Activated T-cell treated with anti-CD3 and anti-CD28 coated beads for 1 hour (primary cell): ENCODE measurements at regions not wholly inside any gene's neighbourhood (a gene's known extent, or its start where the extent isn't known, plus 50 kb on each side); places are given as distances from the start of the nearest gene placed in this dataset.
"Not testable (repeated sequence)": the region's sequence is repeated elsewhere in the genome, so short reads cannot be mapped to it uniquely, and the experiment has no call there.

Experiments used
- DNase-seq: peaks from one replicate; pipeline ENCODE4 v3.0.0-alpha.2; 2020; ENCODE audit warnings: low read depth

DNA sequence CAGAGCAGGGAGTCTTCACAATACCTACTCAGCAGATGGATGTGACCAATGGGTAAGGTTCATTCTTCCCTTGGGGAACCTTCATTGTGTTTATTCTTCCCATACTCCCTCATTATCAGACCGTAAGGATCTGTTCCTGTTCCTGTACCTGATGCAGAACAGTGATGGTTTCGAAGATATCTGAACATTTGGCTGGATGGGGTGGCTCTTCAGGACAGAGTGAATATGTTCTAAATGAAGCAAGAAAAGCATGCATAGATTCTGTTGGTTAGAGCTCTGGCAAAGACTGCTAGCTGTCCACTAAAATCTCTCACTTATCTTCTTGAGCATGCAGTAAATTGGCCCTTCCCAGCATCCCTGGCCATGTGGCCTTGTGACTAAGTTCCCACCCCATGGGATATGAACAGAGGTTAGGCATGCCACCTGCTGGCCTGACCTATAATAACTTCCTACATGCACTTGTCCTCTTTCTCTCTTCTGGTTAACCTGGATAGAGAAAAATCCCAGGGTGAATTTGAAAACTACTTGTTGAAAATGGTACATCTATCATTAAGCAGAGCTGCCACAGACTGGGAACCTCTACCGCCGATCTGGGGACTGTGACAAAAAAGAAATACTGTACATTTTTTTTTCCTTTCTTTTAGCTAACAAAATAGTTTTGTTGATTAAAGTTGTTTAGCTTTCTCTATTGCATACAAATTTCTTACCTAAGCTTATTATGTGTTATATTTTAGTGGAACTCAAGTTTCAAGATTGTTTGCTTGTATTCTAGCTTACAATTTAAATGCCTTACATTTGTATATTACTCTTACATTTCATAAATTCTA, 60.0 kb upstream of the BANK1 start:
- peak; percentile 9 for DNase-seq

DNA sequence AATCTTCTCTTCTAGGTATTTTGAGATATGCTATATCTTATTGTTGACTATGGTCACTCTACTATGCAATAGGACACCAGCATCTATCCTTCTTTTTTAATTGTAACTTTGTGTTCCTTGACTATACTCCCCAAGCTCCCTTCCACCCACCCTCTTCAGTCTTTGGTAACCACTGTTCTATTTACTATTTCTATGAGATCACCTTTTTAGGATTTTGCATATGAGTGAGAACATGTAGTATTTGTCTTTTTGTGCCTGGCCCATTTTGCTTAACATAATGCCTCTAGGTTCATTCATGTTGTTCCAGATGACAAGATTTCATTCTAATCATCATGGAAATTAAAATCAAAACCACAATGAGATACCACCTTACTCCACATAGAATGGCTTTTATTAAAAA, 63.3 kb upstream of the BANK1 start:
- no peak for DNase-seq

DNA sequence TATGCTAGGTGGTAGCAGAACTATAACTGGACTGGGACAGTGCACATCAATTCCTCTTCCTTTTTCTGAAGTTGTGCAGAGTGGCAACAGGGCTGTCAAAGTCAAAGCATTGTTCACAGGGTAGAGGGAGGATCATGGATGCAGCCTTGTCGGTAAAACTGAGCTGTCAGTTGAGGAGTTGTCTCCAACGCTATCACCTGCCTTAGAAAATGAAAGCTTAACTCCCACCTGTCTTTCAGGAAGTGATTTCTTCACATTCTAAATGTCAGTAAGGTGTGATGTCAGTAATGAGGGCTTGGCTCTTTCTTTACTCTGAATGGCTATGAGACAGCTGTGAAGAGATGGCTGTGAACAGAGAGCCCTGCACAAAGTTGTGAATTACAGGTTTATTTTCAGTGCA, 66.4 kb upstream of the BANK1 start:
- no peak for DNase-seq

DNA sequence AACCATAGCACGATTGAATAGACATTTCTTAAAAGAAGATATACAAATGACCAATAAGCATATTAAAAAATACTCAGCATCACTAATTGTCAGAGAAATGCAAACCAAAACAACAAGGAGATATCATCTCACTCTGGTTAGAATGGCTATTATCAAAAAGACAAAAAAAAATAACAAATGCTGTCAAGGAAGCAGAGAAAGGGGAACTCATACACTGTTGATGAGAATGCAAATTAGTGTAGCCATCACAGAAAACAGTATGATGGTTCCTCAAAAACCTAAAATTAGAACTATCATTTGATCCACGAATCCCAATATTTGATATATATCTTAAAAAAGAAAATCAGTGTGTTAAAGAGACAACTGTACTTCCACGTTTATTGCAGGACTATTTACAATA, 71.7 kb upstream of the BANK1 start:
- DNase-seq, result no peak

DNA sequence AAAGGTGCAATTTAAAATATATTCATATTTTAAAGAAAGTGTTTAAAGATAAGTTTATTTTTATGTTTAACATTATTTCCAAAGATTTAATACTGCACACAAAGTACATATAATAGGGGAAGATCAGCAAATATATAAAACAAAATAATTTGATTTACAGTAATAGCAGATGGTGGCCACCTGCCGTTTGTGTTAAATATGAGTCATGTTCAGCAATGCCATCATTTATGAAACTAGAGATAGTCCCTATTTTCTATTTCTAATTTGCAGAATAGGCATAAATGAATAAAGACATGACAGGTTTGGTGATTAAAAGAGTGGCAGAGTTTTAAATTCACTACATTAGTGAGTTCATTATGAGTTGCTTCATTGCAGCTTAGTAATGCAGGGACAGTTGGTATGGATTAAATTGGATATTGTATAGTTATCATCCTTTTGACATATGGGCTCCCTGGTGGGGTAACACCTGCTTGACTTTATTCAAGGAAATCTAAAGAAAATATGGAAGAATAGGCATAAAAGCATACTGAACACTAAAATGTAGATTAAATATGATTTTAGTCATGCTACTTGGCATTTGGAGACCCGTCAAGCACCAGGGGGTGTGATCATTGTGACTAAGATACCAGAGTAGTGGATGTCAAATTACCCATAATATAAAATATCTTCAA, 78.8 kb upstream of the BANK1 start:
- DNase-seq, result no peak

DNA sequence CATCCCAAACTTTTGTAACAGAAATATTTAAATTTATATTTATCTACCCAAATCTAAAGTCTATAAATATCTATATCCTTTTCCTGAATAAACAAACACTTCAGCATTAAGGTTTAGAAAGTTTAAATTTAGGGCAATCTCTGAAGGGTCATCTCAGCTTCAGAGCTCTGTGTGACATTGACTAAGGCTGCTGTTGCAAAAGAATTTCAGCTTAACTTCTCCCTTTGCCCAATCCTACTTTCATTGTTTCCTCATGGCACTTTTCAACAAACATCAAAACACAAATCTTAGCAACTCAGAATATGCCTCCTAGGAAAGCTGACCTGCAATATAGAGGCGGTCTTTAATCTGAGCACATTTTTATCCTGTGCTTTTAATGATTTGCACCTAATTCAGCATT, 79.7 kb upstream of the BANK1 start:
- no peak for DNase-seq

DNA sequence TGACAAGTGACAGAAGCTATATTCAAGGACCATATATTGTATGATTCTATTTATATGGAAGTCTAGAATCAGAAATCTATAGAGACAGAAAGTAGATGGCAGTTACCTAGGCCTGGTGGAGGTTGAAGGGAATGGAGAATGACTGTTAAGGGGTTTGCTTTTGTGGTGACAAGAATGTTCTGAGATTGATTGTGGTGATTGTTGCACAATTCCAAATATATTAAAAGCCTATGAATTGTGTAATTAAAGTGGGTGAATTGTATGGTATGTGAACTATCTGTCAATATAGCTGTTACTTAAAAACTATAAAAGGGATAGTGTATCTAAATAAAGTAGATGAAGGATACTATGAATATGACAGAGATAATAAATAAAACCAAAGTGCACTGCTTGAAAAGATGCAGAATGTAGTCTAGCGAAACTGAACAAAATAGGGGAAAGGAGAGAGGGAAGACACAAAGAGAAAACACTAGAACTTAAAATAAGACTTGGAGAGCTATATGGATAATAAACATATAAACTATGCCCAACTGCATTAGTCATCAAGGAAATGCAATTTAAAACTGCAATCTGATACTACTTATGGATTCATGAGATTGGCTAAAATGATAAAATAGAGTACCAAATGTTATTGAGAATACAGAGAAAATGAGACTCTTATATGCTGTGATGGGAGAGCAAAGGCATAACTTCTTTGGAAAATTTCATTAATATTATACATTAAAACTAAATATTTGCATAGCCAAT, 82.1 kb upstream of the BANK1 start:
- no peak for DNase-seq

DNA sequence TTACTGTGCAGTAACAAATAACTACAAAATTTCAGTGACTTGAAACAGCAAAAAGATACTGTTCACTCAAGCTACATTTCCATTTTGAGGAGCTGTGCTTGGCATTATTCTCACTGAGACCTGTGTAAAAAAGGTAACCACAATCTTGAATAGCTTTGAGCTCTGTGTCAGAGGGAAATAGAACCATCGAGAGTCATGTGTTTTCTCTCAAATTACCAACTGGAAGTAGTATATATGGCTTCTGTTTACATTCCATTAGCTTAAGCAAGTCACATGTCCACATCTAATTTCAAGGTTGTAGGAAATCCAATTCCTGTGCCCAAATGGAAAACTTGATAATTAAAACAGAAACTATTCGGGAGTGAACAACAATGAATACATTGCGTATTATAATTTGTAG, 82.9 kb upstream of the BANK1 start:
- no peak for DNase-seq

DNA sequence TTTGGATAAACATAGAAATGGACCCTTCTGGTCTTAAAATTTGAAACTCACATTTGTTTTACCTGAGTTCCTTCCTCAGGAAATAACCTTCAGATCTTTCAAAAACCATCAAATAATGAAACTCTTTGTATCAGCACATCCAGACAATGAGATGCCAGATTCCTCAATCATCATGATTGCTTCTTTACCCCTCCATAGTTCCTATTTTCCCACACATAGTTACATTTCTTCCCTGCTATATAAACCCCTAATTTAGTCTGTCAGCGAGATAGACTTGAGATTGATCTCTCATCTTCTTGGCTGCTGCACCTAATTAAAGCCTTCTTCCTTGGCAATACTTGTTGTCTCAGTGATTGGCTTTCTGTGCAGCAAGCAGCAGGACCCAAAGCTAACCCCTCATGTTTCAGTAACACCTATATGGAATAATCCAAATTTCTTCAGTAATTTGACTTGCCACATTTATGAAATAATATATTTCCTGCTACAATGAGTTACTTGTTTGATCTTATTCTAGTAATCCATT, 83.9 kb upstream of the BANK1 start:
- no peak for DNase-seq

DNA sequence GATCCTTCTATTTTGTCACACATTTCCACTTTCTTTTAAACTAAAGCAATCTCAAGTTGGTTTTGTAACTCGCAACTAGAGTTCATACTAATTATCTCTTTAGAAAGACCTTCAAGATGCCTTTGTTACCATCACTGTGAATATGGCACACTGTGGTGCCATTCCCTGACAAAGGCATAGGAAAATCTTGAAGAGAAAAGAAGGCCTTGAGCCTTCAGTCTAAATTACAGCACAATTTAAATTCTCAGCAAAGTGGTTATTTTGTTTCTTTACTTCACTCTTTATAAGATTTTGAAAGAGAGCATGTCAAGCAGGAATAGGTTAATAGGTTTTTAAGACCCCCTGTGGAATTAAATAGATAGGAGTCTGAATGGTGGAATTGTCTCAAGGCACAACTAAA, 89.0 kb upstream of the BANK1 start:
- no peak for DNase-seq

DNA sequence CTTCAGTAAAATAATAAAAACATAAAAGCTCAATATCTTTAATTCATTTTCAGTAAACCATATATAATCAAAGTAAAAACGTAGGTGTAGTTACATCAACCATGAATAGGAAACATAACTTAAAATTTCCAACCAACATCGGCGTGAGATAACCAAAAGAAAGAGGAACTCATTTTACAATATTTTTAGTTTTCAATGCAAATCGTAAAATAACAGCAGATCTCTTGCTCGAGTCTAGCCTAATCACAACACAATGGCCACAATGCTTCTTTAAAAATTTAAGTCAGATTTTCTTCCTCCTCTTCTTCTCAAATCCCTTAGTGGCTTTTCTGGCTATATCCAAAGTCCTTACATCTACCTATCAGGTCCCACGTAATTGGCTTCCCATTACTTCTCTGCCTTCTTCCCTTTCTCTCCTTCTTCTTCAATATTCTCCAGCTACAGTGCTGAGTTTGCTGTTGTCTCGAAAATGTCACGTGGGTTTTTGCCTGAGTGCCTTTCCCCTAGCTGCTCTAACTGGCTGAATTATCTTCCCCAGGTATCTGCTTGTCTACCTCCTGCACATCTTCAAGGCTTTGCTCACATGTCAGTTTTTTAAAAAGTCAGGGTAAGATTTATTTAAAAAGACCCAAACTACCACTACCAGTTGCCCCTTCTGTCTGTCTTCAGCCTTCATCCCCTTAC, 90.9 kb upstream of the BANK1 start:
- DNase-seq, result no peak

DNA sequence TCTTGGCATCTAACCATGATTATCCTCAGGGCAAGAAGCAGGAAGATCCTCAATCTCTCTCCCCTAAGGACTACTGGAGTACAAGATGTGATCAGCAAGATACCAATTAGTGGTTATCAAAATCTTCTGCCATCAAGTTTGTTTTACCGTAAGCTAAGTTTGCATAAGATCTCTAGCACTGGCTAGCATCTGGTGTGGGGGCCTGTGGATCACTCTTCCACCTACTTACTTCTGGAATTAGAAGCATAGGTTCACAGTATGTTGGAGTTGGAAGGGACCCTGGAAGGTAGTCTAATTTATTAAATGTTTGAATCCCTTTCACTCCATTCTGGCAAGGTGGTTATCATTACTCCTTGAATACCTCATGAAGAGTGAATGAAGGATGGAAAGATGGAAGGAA, 93.3 kb upstream of the BANK1 start:
- DNase-seq, result no peak

DNA sequence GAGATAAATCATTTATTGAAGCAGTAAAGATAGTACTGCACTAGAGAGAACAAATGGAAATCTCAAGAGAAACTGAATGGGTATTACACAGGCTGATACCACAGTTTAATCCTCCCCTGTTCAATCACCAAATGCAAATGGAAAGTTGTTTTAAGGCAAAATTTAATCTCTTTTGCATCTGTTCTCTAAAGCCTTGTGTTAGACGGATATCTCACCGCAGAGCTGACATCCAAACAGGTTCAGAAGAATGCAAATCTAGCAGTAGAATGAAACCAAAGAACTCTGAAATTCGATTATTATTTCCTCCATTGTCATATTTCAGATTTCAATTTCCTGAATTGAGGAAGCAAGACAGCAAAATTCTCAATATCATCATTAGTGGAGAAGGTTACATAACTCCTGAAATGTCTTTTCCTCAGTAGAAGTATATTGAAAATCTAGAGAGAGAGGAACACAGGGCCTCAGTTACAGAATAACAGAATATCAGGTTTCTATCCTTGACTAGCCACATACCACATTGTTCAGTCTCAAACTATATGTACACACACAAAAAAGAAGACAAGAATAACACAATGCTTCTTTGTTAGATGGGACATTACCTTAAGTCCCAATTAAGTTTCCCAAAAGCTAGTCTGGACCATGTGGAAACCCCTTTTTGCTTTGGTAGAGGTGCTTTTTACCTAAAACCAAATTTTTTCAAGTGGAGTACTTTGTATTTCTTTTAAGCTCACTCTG, 94.1 kb upstream of the BANK1 start:
- no peak for DNase-seq

DNA sequence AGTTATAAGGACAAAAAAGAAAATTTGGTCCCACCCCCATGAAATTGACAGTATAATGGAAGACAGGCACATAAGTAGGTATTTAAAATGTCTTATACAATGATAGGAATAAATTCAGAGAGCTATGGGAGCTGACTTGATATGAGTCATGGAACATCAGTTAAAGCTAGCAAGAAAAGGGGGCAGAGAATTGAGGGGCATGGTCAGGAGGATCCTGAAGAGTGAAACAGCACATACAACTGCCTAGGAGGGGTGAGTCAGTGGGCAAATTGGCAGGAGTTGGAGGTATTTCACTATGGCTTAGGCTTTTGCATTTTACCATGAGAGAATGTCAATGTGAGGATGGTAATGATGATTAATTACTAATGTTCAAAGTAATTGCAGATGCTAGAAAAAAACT, 95.4 kb upstream of the BANK1 start:
- DNase-seq, result no peak

DNA sequence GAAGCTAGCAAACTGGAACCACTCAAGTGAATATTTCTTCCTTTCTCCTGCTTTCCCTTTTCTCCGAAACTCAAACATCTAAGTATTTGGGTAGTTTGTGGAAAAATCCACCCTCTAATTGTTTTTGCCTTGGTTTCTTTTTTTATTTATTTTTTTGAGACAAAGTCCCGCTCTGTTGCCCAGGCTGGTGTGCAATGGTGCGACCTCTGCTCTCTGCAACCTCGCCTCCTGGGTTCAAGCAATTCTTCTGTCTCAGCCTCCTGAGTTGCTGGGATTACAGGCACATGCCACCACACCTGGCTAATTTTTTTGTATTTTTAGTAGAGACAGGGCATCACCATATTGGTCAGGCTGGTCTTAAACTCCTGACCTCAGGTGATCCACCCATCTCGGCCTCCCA, 96.1 kb upstream of the BANK1 start:
- not testable (repeated sequence) for DNase-seq

DNA sequence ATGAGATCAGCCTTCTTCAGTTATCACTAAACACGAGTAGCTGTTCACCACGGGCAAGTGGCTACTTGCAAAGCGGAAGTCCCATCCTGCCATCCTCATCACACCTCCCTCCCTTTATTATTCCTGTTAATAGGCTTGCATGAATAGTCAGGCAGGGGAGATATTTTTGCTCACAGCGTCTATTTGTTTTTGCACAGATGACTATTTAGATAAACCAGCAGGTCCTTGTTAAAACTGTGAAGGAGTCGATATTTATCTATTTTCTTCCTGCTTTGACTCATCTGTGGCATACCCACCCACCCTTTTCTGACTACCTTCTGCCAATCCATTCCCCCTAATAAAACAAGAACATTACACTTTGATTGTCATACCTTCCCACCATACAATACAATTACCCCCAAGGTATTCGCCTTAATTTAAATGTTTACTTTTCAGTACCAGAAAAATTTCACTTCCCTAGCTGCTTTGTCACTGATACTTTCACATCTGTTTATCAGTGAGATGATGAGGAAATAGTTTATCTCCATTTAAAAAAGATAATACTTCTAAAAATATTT, 96.6 kb upstream of the BANK1 start:
- no peak for DNase-seq

DNA sequence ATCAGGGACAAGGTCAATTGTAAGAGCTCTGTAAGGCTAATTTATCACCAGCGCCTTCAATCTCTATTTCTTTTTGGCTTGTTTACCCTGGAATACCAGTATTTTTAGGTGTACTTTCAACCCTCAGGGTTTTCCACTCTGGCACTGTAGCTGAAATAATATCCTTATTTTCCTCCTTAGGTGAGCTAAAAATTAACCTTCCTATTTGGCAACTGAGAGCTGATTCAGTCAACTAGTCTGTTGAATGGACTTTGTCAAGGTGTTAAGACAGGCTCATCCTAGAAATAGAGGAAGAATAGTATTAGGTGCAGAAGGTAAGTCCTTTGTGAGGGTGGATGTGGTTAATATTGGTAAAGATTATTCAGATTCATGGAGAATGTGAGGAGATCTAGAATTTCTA, 101.3 kb upstream of the BANK1 start:
- no peak for DNase-seq

DNA sequence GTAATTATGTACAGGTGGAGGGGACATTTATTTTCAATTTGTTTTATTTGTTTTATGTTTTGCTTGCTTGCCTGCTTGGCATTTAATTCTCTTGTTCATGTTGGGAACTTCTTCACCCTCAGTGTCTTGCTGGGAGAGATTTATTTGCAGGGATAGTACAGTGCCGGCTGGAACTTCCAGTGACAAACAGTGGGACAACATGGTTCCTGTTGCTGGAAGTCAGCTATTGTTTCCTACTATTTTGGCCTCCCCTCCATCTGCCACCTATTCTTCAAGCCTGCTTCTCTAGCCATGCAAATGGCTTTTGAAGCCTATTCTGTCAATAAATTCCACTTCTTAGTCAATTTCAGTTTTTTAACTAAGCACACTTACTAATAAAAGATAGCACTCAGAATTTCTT, 105.4 kb upstream of the BANK1 start:
- no peak for DNase-seq

DNA sequence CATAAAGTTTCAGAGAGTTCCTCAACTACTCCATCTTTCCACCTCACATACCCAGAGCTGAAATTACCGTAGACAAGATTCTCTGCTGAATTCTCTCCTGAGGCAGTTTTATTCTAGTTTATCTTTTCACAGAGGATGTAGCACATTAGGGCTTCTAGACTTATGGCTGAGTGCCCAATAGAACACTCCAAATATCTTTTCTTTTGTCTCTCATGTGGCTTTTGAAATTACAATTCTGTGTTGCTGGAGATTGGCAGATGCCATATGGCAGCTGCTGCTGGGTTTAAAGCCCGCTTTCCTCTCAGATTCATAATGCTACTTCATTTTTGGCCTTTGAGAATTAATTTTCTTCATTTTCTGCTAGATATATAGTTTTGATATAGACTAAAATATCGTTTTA, 107.6 kb upstream of the BANK1 start:
- no peak for DNase-seq

DNA sequence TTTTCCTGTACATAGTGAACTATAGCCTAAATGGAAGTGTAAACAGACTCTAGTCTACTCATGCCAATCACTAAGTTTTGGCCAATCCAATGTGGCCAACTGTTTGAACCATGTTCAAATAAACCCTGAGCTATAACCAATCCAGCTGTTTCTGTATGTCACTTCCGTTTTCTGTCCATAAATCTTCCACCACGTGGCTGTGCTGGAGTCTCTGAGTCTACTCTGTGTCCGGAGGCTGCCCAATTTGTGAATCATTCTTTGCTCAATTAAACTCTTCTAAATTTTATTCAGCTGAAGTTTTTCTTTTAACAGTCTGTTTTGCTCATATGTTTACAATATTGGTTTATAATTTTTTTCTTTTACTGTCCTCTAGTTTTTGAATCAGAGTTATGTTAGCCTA, 112.3 kb upstream of the BANK1 start:
- no peak for DNase-seq

DNA sequence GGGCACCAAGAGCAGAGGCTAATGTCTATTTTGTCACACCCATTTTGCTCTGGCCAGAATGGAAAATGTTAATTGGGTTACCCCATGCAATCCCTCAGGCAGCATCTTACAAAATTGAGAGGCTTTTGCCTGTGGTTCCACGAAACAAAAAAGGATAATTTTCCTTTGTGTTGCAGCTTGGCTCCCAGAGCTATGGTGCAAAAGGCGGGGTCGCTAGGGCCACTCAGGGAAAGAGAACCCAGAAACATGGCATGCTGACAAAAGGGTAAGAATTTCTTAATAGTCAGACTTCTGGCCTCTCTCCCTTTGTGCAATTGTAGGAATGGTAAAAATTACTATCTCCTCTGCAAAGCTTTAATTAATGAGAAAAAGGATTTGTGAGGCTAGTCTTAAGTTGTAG, 119.6 kb upstream of the BANK1 start:
- no peak for DNase-seq
